K562 (cell line): ENCODE measurements at regions not wholly inside any gene's neighbourhood (a gene's known extent, or its start where the extent isn't known, plus 50 kb on each side); places are given as distances from the start of the nearest gene placed in this dataset.

ENCODE experiments used
- ATAC-seq: fragments of 200-7000 bp; cut with Tn5 transposase; 3 replicates; pipeline ENCODE4 v1.9.1; 2020; ENCODE audit warnings: moderate library complexity
- BruUV-seq: library from RNA; stranded (reverse); fragments of 400-500 nt; replicated peaks from 2 replicates; lab custom pipeline; 2021; lab: Mats Ljungman, UMichigan
- CTCF ChIA-PET: fragments of 300-600 bp; formaldehyde crosslinking; extraction: SDS; loops from one replicate; lab custom pipeline; 2021; ENCODE audit warnings: low intra/inter-chr PET ratio; lab: Yijun Ruan, JAX
- POLR2A ChIA-PET: fragments of 300-600, 350-650 bp; sonication (Branson Sonifier 250); formaldehyde crosslinking; extraction: SDS; loops from one replicate; lab custom pipeline; 2021; ENCODE audit warnings: antibody characterized with exemption, inconsistent platforms; lab: Yijun Ruan, JAX
- DNase-seq, 4 experiments: peaks; one replicate each; pipeline versions ENCODE4 v3.0.0 to v3.0.0-alpha.2; 2011 to 2018; ENCODE audit warnings: low spot score in 3 of 4, mixed read lengths in 3 of 4; ENCODE audit errors: extremely low read depth in 1 of 4
- FAIRE-seq: peaks from 2 replicates; lab custom pipeline; 2011; peaks lifted over from hg19 to GRCh38; lab: Jason Lieb, UNC
- H2AFZ ChIP-seq: 2 replicates; pipeline ENCODE4 v1.6.0; 2011; ENCODE audit warnings: low read depth, low read length, control low read depth, inconsistent platforms
- H3K27ac ChIP-seq: fragments of 200-600 bp; 3 replicates; pipeline ENCODE4 v1.8.0; 2011; ENCODE audit warnings: low read depth, mild to moderate bottlenecking, control low read depth, inconsistent platforms, low read length, moderate library complexity, mixed read lengths; ENCODE audit errors: extremely low read depth
- H3K27me3 ChIP-seq, 2 experiments: fragments of 300-600 bp in 1 of 2; 2 replicates in 1 of 2; 3 replicates in 1 of 2; pipeline versions ENCODE4 v1.6.0 to v1.8.0; 2011; ENCODE audit warnings: inconsistent platforms in 2 of 2, low read length in 2 of 2, mild to moderate bottlenecking in 1 of 2, mixed read lengths in 1 of 2, moderate library complexity in 1 of 2; ENCODE audit not compliant: control insufficient read depth in 2 of 2, insufficient read depth in 2 of 2
- H3K36me3 ChIP-seq: fragments of 300-600 bp; 3 replicates; pipeline ENCODE4 v1.8.0; 2011; ENCODE audit warnings: mild to moderate bottlenecking, low read length, inconsistent platforms; ENCODE audit not compliant: control insufficient read depth, insufficient read depth
- H3K4me1 ChIP-seq, 2 experiments: fragments of 200-600 bp in 1 of 2; replicated peaks in 1 of 2; 2 replicates in 1 of 2; 3 replicates in 1 of 2; pipeline versions ENCODE4 v1.5.1 to v1.8.0; 2011; ENCODE audit warnings: inconsistent platforms in 2 of 2, low read length in 2 of 2, mild to moderate bottlenecking in 1 of 2, mixed read lengths in 1 of 2, moderate library complexity in 1 of 2; ENCODE audit not compliant: control insufficient read depth in 2 of 2, insufficient read depth in 2 of 2
- H3K4me2 ChIP-seq: 2 replicates; pipeline ENCODE4 v1.6.1; 2011; ENCODE audit warnings: low read length, control low read depth, inconsistent platforms, mixed read lengths; ENCODE audit not compliant: insufficient read depth
- H3K4me3 ChIP-seq: fragments of 200-600 bp; sonication (generic), shearing (Covaris generic); 2 replicates; pipeline ENCODE4 v1.5.1; 2016; ENCODE audit warnings: control low read depth, inconsistent platforms
- H3K79me2 ChIP-seq: fragments of 200-600 bp; 3 replicates; pipeline ENCODE4 v1.8.0; 2011; ENCODE audit warnings: low read length, inconsistent platforms; ENCODE audit not compliant: control insufficient read depth, insufficient read depth
- H3K9ac ChIP-seq, 2 experiments: 2 replicates each; pipeline versions ENCODE4 v1.6.0 to v1.6.1; 2011; ENCODE audit warnings: low read depth in 2 of 2, low read length in 2 of 2, control low read depth in 1 of 2, inconsistent platforms in 1 of 2, mild to moderate bottlenecking in 1 of 2, mixed read lengths in 1 of 2; ENCODE audit not compliant: insufficient read depth in 1 of 2
- H3K9me1 ChIP-seq: one replicate; pipeline ENCODE4 v1.6.0; 2011; ENCODE audit warnings: inconsistent platforms, mild to moderate bottlenecking, low read length, moderate library complexity; ENCODE audit not compliant: control insufficient read depth, insufficient read depth
- H3K9me3 ChIP-seq: replicated peaks from 2 replicates; pipeline ENCODE4 v1.5.1; 2011; ENCODE audit warnings: low read depth, low read length, inconsistent platforms; ENCODE audit not compliant: control insufficient read depth, insufficient read depth
- H4K20me1 ChIP-seq: replicated peaks from 2 replicates; pipeline ENCODE4 v1.6.1; 2011; ENCODE audit warnings: low read length, inconsistent platforms, mixed read lengths; ENCODE audit not compliant: control insufficient read depth, insufficient read depth
- CBFB ChIP-seq: sonication (generic); formaldehyde crosslinking; IDR thresholded peaks from 2 replicates; pipeline ENCODE4 v1.4.0; 2020; ENCODE audit warnings: mild to moderate bottlenecking, missing genetic modification reagents
- LEF1 ChIP-seq: fragments of 450-650 bp; IDR thresholded peaks from 2 replicates; pipeline ENCODE4 v1.6.1; 2016; ENCODE audit warnings: mild to moderate bottlenecking
- MAFG ChIP-seq: fragments of 450-650 bp; conservative IDR thresholded peaks from 2 replicates; pipeline ENCODE4 v1.6.1; 2016; ENCODE audit warnings: missing genetic modification characterization, missing compliant biosample characterization
- MCM7 ChIP-seq, 2 experiments: fragments of 450-650 bp; IDR thresholded peaks; 2 replicates each; pipeline ENCODE4 v1.6.1; 2016 to 2018
- MTA2 ChIP-seq: fragments of 450-650 bp; IDR thresholded peaks from 2 replicates; pipeline ENCODE4 v1.6.1; 2016; ENCODE audit warnings: low read depth
- NCOA1 ChIP-seq: fragments of 450-650 bp; IDR thresholded peaks from 2 replicates; pipeline ENCODE4 v1.6.1; 2016; ENCODE audit warnings: low read depth
- NFXL1 ChIP-seq: fragments of 450-650 bp; formaldehyde crosslinking; IDR thresholded peaks from 2 replicates; pipeline ENCODE4 v1.4.0; 2021; ENCODE audit warnings: mild to moderate bottlenecking
- PTBP1 ChIP-seq: fragments of 200-400 bp; formaldehyde crosslinking; IDR thresholded peaks from 2 replicates; pipeline ENCODE4 v1.6.1; 2017; ENCODE audit warnings: low read depth, low read length
- SAFB2 ChIP-seq: fragments of 200-400 bp; formaldehyde crosslinking; IDR thresholded peaks from 2 replicates; pipeline ENCODE4 v1.6.1; 2018; ENCODE audit warnings: borderline replicate concordance, low read length, low read depth, moderate library complexity; ENCODE audit not compliant: severe bottlenecking
- TCF7L2 ChIP-seq: fragments of 150-350 bp; IDR thresholded peaks from 2 replicates; pipeline ENCODE4 v1.6.1; 2016; ENCODE audit warnings: low read depth, mild to moderate bottlenecking, low read length, moderate library complexity
- ZEB2 ChIP-seq: fragments of 450-650 bp; IDR thresholded peaks from 2 replicates; pipeline ENCODE4 v1.6.1; 2016
- WGBS: fragments of 100-300 bp; shearing (Covaris generic); methylation state at CpG from one replicate; pipeline ENCODE4 v1.1.6; 2016; ENCODE audit warnings: low coverage, mixed read lengths; ENCODE audit not compliant: insufficient coverage; ENCODE audit errors: missing lambda C conversion rate; 5-methylcytosine and 5-hydroxymethylcytosine counted together
- in situ Hi-C: fragments of 300-500 bp; cut with MboI; formaldehyde crosslinking; loops from 4 replicates; pipeline ENCODE4 v1.15.0; 2018; ENCODE audit warnings: inconsistent platforms, mixed read lengths
- intact Hi-C: fragments of 100-400 bp; cut with micrococcal nuclease; formaldehyde crosslinking; loops from 2 replicates; pipeline ENCODE4 v1.14.2; 2022
- TF ChIP-seq, protein P1 (sequence below): fragments of 250-450 bp; sonication (Bioruptor Pico); IDR thresholded peaks from 2 replicates; pipeline ENCODE4 v1.5.0; 2022; ENCODE audit warnings: mild to moderate bottlenecking
- TF ChIP-seq, protein P2 (sequence below): fragments of 200-800 bp; sonication (Bioruptor generic); IDR thresholded peaks from 2 replicates; pipeline ENCODE4 v1.6.1; 2017; ENCODE audit warnings: missing genetic modification characterization, missing compliant biosample characterization
- TF ChIP-seq, protein P3 (sequence below): fragments of 450-650 bp; conservative IDR thresholded peaks from 2 replicates; pipeline ENCODE4 v1.6.1; 2016; ENCODE audit warnings: missing genetic modification characterization, low read depth, mild to moderate bottlenecking, missing compliant biosample characterization, moderate library complexity
- TF ChIP-seq, protein P4 (sequence below): fragments of 200-800 bp; sonication (Bioruptor generic); IDR thresholded peaks from 2 replicates; pipeline ENCODE4 v1.6.1; 2017; ENCODE audit warnings: missing genetic modification characterization, missing compliant biosample characterization

- no peak overlapping the region for H3K4me2 ChIP-seq
- H3K27ac ChIP-seq, result no peak overlapping the region
- DNase-seq, result no peak
- intact Hi-C loops (loop anchor here (5.0 kb wide), 1 partner anchor 201 kb away; no protein-coding TSS in a partner anchor), in situ Hi-C loops (no loop called here)
- H3K9me1 ChIP-seq, result no peaks in the 10 kb centered on the region
- H3K9ac ChIP-seq, result no peak overlapping the region
- H3K36me3 ChIP-seq, result no peaks in the 10 kb centered on the region
- ATAC-seq, result no peak
- POLR2A ChIA-PET, result no interaction called here
- no peak overlapping the region for H3K4me3 ChIP-seq
- H3K9me3 ChIP-seq, result no peaks in the 10 kb centered on the region
- BruUV-seq, result no TSS peak
- no peak for TF ChIP-seq MAFG (tag)
- no peak for TF ChIP-seq PTBP1
- no peak for TF ChIP-seq CBFB (CRISPR knock-in tag)
- TF ChIP-seq, protein P1, sequence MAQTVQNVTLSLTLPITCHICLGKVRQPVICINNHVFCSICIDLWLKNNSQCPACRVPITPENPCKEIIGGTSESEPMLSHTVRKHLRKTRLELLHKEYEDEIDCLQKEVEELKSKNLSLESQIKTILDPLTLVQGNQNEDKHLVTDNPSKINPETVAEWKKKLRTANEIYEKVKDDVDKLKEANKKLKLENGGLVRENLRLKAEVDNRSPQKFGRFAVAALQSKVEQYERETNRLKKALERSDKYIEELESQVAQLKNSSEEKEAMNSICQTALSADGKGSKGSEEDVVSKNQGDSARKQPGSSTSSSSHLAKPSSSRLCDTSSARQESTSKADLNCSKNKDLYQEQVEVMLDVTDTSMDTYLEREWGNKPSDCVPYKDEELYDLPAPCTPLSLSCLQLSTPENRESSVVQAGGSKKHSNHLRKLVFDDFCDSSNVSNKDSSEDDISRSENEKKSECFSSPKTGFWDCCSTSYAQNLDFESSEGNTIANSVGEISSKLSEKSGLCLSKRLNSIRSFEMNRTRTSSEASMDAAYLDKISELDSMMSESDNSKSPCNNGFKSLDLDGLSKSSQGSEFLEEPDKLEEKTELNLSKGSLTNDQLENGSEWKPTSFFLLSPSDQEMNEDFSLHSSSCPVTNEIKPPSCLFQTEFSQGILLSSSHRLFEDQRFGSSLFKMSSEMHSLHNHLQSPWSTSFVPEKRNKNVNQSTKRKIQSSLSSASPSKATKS, result no peak
- TF ChIP-seq NFXL1, result no peak
- no peak for TF ChIP-seq NCOA1
- no peak for TF ChIP-seq SAFB2
- TF ChIP-seq, protein P2, sequence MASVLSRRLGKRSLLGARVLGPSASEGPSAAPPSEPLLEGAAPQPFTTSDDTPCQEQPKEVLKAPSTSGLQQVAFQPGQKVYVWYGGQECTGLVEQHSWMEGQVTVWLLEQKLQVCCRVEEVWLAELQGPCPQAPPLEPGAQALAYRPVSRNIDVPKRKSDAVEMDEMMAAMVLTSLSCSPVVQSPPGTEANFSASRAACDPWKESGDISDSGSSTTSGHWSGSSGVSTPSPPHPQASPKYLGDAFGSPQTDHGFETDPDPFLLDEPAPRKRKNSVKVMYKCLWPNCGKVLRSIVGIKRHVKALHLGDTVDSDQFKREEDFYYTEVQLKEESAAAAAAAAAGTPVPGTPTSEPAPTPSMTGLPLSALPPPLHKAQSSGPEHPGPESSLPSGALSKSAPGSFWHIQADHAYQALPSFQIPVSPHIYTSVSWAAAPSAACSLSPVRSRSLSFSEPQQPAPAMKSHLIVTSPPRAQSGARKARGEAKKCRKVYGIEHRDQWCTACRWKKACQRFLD (CRISPR knock-in tag), result no peak
- TF ChIP-seq, protein P3, sequence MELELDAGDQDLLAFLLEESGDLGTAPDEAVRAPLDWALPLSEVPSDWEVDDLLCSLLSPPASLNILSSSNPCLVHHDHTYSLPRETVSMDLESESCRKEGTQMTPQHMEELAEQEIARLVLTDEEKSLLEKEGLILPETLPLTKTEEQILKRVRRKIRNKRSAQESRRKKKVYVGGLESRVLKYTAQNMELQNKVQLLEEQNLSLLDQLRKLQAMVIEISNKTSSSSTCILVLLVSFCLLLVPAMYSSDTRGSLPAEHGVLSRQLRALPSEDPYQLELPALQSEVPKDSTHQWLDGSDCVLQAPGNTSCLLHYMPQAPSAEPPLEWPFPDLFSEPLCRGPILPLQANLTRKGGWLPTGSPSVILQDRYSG (tag), result no peak
- TF ChIP-seq, protein P4, sequence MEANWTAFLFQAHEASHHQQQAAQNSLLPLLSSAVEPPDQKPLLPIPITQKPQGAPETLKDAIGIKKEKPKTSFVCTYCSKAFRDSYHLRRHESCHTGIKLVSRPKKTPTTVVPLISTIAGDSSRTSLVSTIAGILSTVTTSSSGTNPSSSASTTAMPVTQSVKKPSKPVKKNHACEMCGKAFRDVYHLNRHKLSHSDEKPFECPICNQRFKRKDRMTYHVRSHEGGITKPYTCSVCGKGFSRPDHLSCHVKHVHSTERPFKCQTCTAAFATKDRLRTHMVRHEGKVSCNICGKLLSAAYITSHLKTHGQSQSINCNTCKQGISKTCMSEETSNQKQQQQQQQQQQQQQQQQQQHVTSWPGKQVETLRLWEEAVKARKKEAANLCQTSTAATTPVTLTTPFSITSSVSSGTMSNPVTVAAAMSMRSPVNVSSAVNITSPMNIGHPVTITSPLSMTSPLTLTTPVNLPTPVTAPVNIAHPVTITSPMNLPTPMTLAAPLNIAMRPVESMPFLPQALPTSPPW (CRISPR knock-in tag), result no peak
- TF ChIP-seq LEF1, result no peak
- no peak for TF ChIP-seq MTA2
- no peak for TF ChIP-seq ZEB2
- no peak for TF ChIP-seq MCM7 (IDR thresholded peaks at IDR 0.05)
- no peak for TF ChIP-seq TCF7L2
- peaks cover 0 to 9% of the 10 kb centered on the region in 2 experiments; a peak in 1 of 5 replicates for H3K4me1 ChIP-seq
- WGBS, result 34% methylated on average over 2 of the region's 2 CpGs
- no peak for FAIRE-seq
- H2AFZ ChIP-seq, result no peak overlapping the region
- CTCF ChIA-PET, result no interaction called here
- no peaks in the 10 kb centered on the region; a peak in 2 of 5 replicates for H3K27me3 ChIP-seq
- no peaks in the 10 kb centered on the region for H4K20me1 ChIP-seq
- H3K79me2 ChIP-seq, result no peaks in the 10 kb centered on the region
Measured at GRCh38 chr11:95506777-95507176, 275.8 kb upstream of the SESN3 start.
